Trophoblast cell (in vitro differentiated cells and primary cell): ENCODE measurements at regions not wholly inside any gene's neighbourhood (a gene's known extent, or its start where the extent isn't known, plus 50 kb on each side); places are given as distances from the start of the nearest gene placed in this dataset.

Source experiments
- DNase-seq, 2 donors: peaks; one replicate each; pipeline ENCODE4 v3.0.0-alpha.2; 2016
- H2AFZ ChIP-seq: 2 replicates; pipeline ENCODE4 v1.6.1; 2013; ENCODE audit warnings: low read length, moderate library complexity, mild to moderate bottlenecking; ENCODE audit not compliant: insufficient read depth, poor library complexity
- H2AK5ac ChIP-seq: 2 replicates; pipeline ENCODE4 v1.6.1; 2013; ENCODE audit warnings: mild to moderate bottlenecking, low read length
- H2BK120ac ChIP-seq: 2 replicates; pipeline ENCODE4 v1.6.1; 2013; ENCODE audit warnings: low read length, mild to moderate bottlenecking, moderate library complexity; ENCODE audit not compliant: insufficient read depth, poor library complexity
- H2BK12ac ChIP-seq: 2 replicates; pipeline ENCODE4 v1.6.1; 2013; ENCODE audit warnings: mild to moderate bottlenecking, low read length, moderate library complexity
- H2BK5ac ChIP-seq: 2 replicates; pipeline ENCODE4 v1.6.1; 2013; ENCODE audit warnings: low read length, low read depth, moderate library complexity, mild to moderate bottlenecking; ENCODE audit not compliant: poor library complexity
- H3K14ac ChIP-seq: 2 replicates; pipeline ENCODE4 v1.6.1; 2013; ENCODE audit warnings: mild to moderate bottlenecking, low read length
- H3K18ac ChIP-seq: 2 replicates; pipeline ENCODE4 v1.6.1; 2013; ENCODE audit warnings: mild to moderate bottlenecking, low read length
- H3K23ac ChIP-seq: 2 replicates; pipeline ENCODE4 v1.6.1; 2013; ENCODE audit warnings: low read length
- H3K27ac ChIP-seq: 2 replicates; pipeline ENCODE4 v1.5.1; 2013; ENCODE audit warnings: low read depth, mild to moderate bottlenecking, inconsistent platforms, low read length, moderate library complexity
- H3K27me3 ChIP-seq: 2 replicates; pipeline ENCODE4 v1.6.1; 2013; ENCODE audit warnings: inconsistent platforms, mild to moderate bottlenecking, low read length, moderate library complexity; ENCODE audit not compliant: insufficient read depth
- H3K36me3 ChIP-seq, 2 experiments: 1 replicate in 1 of 2; 2 replicates in 1 of 2; pipeline ENCODE4 v1.6.1; 2013; ENCODE audit warnings: low read length in 2 of 2, mild to moderate bottlenecking in 2 of 2, moderate library complexity in 1 of 2; ENCODE audit not compliant: insufficient read depth in 2 of 2, control insufficient read depth in 1 of 2
- H3K4ac ChIP-seq: 2 replicates; pipeline ENCODE4 v1.6.1; 2013; ENCODE audit warnings: low read depth, mild to moderate bottlenecking, low read length, moderate library complexity
- H3K4me1 ChIP-seq, 2 experiments: 1 replicate in 1 of 2; 2 replicates in 1 of 2; pipeline ENCODE4 v1.6.1; 2013; ENCODE audit warnings: low read length in 2 of 2, mild to moderate bottlenecking in 2 of 2, moderate library complexity in 1 of 2; ENCODE audit not compliant: insufficient read depth in 2 of 2, control insufficient read depth in 1 of 2
- H3K4me2 ChIP-seq: 2 replicates; pipeline ENCODE4 v1.6.1; 2013; ENCODE audit warnings: inconsistent platforms, mild to moderate bottlenecking, low read length, moderate library complexity
- H3K4me3 ChIP-seq: 2 replicates; pipeline ENCODE4 v1.5.1; 2013; ENCODE audit warnings: mild to moderate bottlenecking, low read depth, low read length, inconsistent platforms
- H3K79me1 ChIP-seq: one replicate; pipeline ENCODE4 v1.6.1; 2013; ENCODE audit warnings: low read length
- H3K79me2 ChIP-seq: 2 replicates; pipeline ENCODE4 v1.6.1; 2013; ENCODE audit warnings: low read length, mild to moderate bottlenecking; ENCODE audit not compliant: control insufficient read depth, insufficient read depth, poor library complexity
- H3K9ac ChIP-seq: 2 replicates; pipeline ENCODE4 v1.6.1; 2013; ENCODE audit warnings: mild to moderate bottlenecking, low read length
- H3K9me3 ChIP-seq: 2 replicates; pipeline ENCODE4 v1.6.1; 2013; ENCODE audit warnings: low read depth, mild to moderate bottlenecking, control low read depth, inconsistent platforms, low read length; ENCODE audit not compliant: insufficient read depth
- H4K12ac ChIP-seq: 2 replicates; pipeline ENCODE4 v1.6.1; 2013; ENCODE audit warnings: low read depth, mild to moderate bottlenecking, low read length, moderate library complexity
- H4K8ac ChIP-seq: 2 replicates; pipeline ENCODE4 v1.6.1; 2013; ENCODE audit warnings: low read depth, mild to moderate bottlenecking, low read length, moderate library complexity
- H4K91ac ChIP-seq: one replicate; pipeline ENCODE4 v1.6.1; 2013; ENCODE audit warnings: low read depth, mild to moderate bottlenecking, low read length, moderate library complexity
- WGBS: extraction: QIAGEN DNeasy Blood & Tissue Kit; methylation state at CpG from one replicate; pipeline ENCODE4 v1.1.7; 2013; ENCODE audit warnings: missing lambda C conversion rate; ENCODE audit not compliant: insufficient read length, insufficient coverage; ENCODE audit errors: extremely low coverage; 5-methylcytosine and 5-hydroxymethylcytosine counted together

DNA sequence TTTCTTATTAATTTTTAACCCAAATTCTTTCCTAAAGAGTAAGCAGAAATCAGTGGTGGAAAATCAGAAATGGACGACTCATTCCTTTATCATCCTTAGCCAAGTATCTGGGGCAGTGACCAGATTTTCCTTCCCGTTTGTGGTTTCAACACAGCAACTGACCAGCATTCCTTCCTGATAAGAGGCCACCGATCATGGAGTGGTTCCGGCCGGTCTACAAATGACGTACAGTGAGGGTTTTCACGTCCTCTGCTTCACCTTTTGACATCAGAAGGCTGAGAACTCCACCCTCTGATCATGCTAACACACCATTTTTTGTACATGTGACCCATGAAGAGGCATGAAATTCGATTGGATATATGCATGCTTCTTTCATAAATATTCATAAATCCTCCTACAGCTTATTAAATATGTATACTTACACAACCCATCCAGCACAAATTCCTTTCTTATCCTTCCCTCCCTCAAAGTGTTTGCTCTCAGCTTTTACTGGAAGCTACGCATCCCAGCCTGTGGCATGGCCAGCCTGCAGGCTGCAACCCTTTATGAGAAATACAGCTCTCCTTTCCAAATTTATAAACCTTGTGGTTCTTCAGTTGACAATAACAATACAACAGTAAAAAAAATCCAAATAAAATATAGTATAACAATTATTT is 173.0 kb upstream of the CASK start:
- H4K91ac ChIP-seq: no peak overlapping the region
- H3K14ac ChIP-seq: no peak overlapping the region
- H3K27ac ChIP-seq: no peak overlapping the region
- H3K23ac ChIP-seq: no peak overlapping the region
- H3K9me3 ChIP-seq: no peaks in the 10 kb centered on the region
- no peaks in the 10 kb centered on the region for H3K79me2 ChIP-seq
- H3K18ac ChIP-seq: no peak overlapping the region
- no CpG with 5 or more reads among the region's 9 CpGs for WGBS
- H2AFZ ChIP-seq: no peak overlapping the region
- no peak overlapping the region for H2BK12ac ChIP-seq
- no peaks in the 10 kb centered on the region for H3K4me1 ChIP-seq
- H3K4me2 ChIP-seq: no peak overlapping the region
- no peak overlapping the region for H2AK5ac ChIP-seq
- no peaks in the 10 kb centered on the region for H3K36me3 ChIP-seq
- no peak overlapping the region for H2BK120ac ChIP-seq
- no peak overlapping the region for H3K9ac ChIP-seq
- H2BK5ac ChIP-seq: no peak overlapping the region
- no peaks in the 10 kb centered on the region for H3K79me1 ChIP-seq
- no peak overlapping the region for H3K4ac ChIP-seq
- H3K27me3 ChIP-seq: no peaks in the 10 kb centered on the region
- H4K12ac ChIP-seq: no peak overlapping the region
- DNase-seq: peak; percentile 64 to 84
- no peak overlapping the region for H3K4me3 ChIP-seq
- H4K8ac ChIP-seq: no peak overlapping the region

DNA sequence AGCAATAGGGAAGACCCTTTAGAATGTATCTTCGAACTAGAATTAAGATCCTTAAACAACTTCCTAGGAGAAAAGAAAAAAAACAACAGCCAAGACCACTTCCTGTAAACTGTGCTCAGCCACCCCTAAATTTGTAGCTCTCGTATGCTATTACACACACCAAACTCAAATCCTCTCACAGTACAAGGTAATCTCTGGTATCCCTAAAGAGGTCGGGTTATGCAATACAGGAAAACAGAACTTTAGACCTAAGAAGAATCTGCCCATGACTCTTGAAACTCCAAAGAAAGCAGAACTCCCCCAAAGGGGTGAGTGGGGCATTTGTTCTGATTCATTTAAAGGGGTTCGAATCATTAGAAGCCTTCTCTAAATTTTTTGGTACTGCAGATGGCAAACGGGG is 170.9 kb upstream of the CASK start:
- no peak overlapping the region for H3K9ac ChIP-seq
- H2BK12ac ChIP-seq: no peak overlapping the region
- no peaks in the 10 kb centered on the region for H3K36me3 ChIP-seq
- H2AFZ ChIP-seq: no peak overlapping the region
- no peak overlapping the region for H4K8ac ChIP-seq
- H3K79me1 ChIP-seq: no peaks in the 10 kb centered on the region
- DNase-seq: no peak
- H3K14ac ChIP-seq: no peak overlapping the region
- H3K4me3 ChIP-seq: no peak overlapping the region
- H4K91ac ChIP-seq: no peak overlapping the region
- no peak overlapping the region for H3K4ac ChIP-seq
- no peak overlapping the region for H3K27ac ChIP-seq
- no CpG with 5 or more reads among the region's 5 CpGs for WGBS
- no peak overlapping the region for H3K18ac ChIP-seq
- H2BK120ac ChIP-seq: no peak overlapping the region
- H3K79me2 ChIP-seq: no peaks in the 10 kb centered on the region
- no peak overlapping the region for H3K23ac ChIP-seq
- H4K12ac ChIP-seq: no peak overlapping the region
- no peaks in the 10 kb centered on the region for H3K4me1 ChIP-seq
- no peak overlapping the region for H2AK5ac ChIP-seq
- no peaks in the 10 kb centered on the region for H3K9me3 ChIP-seq
- H2BK5ac ChIP-seq: no peak overlapping the region
- H3K27me3 ChIP-seq: no peaks in the 10 kb centered on the region
- no peak overlapping the region for H3K4me2 ChIP-seq

DNA sequence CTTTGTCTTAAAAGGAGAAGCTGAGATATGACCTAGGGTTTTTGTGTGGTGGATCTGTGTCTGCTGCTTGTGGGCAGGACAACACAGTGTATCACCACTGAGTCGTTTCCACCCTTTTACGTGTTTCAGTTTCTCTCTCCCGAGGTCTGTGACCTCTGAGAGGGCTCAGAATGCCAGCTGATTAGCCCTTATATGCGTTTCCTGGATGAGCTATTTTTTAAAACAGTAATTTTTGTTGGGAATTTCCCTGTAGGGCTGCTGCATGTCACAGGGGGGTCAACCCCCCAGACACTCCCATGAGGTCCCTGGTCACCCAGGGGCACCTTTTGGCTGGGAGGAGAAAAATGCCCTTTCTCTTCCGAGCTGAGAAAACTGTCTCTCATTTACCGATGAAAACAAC is 170.4 kb upstream of the CASK start:
- Histone ChIP-seq H2BK12ac (no peak overlapping the region), H3K4ac (no peak overlapping the region), H3K4me3 (no peak overlapping the region), H3K9me3 (no peaks in the 10 kb centered on the region), H3K4me1 (no peaks in the 10 kb centered on the region), H3K27me3 (no peaks in the 10 kb centered on the region), H4K91ac (no peak overlapping the region), H3K79me2 (no peaks in the 10 kb centered on the region), H3K14ac (no peak overlapping the region), H3K23ac (no peak overlapping the region), H2BK5ac (no peak overlapping the region), H2AFZ (no peak overlapping the region), H3K4me2 (no peak overlapping the region), H3K27ac (no peak overlapping the region), H3K9ac (no peak overlapping the region), H3K79me1 (no peaks in the 10 kb centered on the region), H2AK5ac (no peak overlapping the region), H3K36me3 (no peaks in the 10 kb centered on the region), H2BK120ac (no peak overlapping the region), H4K12ac (no peak overlapping the region), H3K18ac (no peak overlapping the region), H4K8ac (no peak overlapping the region)
- no peak for DNase-seq
- no CpG with 5 or more reads among the region's 6 CpGs for WGBS

DNA sequence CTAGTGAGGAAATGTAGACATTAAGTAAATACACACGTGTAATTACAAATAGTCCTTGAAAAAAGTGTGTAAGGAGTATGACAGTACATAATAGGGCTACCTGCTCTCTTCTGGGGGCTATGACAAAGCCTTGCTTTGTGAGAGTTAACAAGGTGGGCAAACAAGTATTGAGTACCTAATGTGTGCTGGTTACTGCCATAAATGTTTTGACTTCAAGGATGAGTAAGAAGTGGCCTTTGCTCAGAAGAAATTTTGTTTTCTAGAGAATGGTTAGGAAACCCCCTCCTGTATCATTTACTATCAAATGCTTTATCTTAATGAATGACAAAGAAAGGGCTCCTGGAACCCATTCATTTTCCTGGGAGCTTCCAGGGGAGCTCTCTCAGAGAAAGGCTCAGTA is 167.0 kb upstream of the CASK start:
- H3K4me2 ChIP-seq: no peak overlapping the region

More for the DNA sequence above, 167.0 kb upstream of the CASK start:
- H3K23ac ChIP-seq: no peak overlapping the region
- no peak overlapping the region for H4K91ac ChIP-seq
- no peak overlapping the region for H4K12ac ChIP-seq
- peaks cover 0 to 7% of the 10 kb centered on the region in 2 experiments for H3K4me1 ChIP-seq
- H2AFZ ChIP-seq: no peak overlapping the region
- H3K4ac ChIP-seq: no peak overlapping the region
- no peaks in the 10 kb centered on the region for H3K36me3 ChIP-seq
- H4K8ac ChIP-seq: no peak overlapping the region
- H3K79me2 ChIP-seq: no peaks in the 10 kb centered on the region
- no peak overlapping the region for H3K18ac ChIP-seq
- no CpG with 5 or more reads among the region's 1 CpG for WGBS
- no peak overlapping the region for H3K9ac ChIP-seq
- no peak overlapping the region for H2BK120ac ChIP-seq
- no peak for DNase-seq
- H3K4me3 ChIP-seq: no peak overlapping the region
- no peak overlapping the region for H2BK12ac ChIP-seq
- H3K27ac ChIP-seq: no peak overlapping the region
- no peak overlapping the region for H3K14ac ChIP-seq
- no peaks in the 10 kb centered on the region for H3K9me3 ChIP-seq
- H3K27me3 ChIP-seq: no peaks in the 10 kb centered on the region
- no peak overlapping the region for H2BK5ac ChIP-seq
- H3K79me1 ChIP-seq: no peaks in the 10 kb centered on the region
- H2AK5ac ChIP-seq: no peak overlapping the region
